GM19328 (cell line): ENCODE measurements at regions not wholly inside any gene's neighbourhood (a gene's known extent, or its start where the extent isn't known, plus 50 kb on each side); places are given as distances from the start of the nearest gene placed in this dataset.
"Not testable (repeated sequence)": the region's sequence is repeated elsewhere in the genome, so short reads cannot be mapped to it uniquely, and the experiment has no call there.

ENCODE experiments used
- ATAC-seq: cut with Tn5 transposase; IDR thresholded peaks from one replicate; pipeline ENCODE4 v1.9.1; 2021; ENCODE audit warnings: mild to moderate bottlenecking, moderate library complexity; ENCODE audit not compliant: unreplicated experiment

GRCh38 chr1:208682664-208683013 is 438.5 kb upstream of the PLXNA2 start:
- ATAC-seq: no peak

- no peak for ATAC-seq
Observed at GRCh38 chr1:208683141-208683540, 439.0 kb upstream of the PLXNA2 start.

GRCh38 chr1:208684192-208684591 is 440.0 kb upstream of the PLXNA2 start:
- no peak for ATAC-seq

GRCh38 chr1:208686592-208686991 is 442.4 kb upstream of the PLXNA2 start:
- no peak for ATAC-seq

GRCh38 chr1:208688656-208689315 is 444.6 kb upstream of the PLXNA2 start:
- ATAC-seq: no peak

- ATAC-seq: no peak
Observed at GRCh38 chr1:208691012-208691411, 446.8 kb upstream of the PLXNA2 start.

GRCh38 chr1:208709981-208710380 is 465.8 kb upstream of the PLXNA2 start:
- no peak for ATAC-seq

GRCh38 chr1:208714323-208714722 is 470.1 kb upstream of the PLXNA2 start:
- ATAC-seq: no peak

- no peak for ATAC-seq
Observed at GRCh38 chr1:208717525-208717924, 473.3 kb upstream of the PLXNA2 start.

GRCh38 chr1:208722592-208722991 is 478.4 kb upstream of the PLXNA2 start:
- no peak for ATAC-seq

- no peak for ATAC-seq
Observed at GRCh38 chr1:208724079-208724478, 479.9 kb upstream of the PLXNA2 start.

GRCh38 chr1:208728815-208729214 is 484.6 kb upstream of the PLXNA2 start:
- ATAC-seq: no peak

GRCh38 chr1:208731981-208732821 is 488.0 kb upstream of the PLXNA2 start:
- peak; percentile 80 for ATAC-seq

- ATAC-seq: no peak
Observed at GRCh38 chr1:208737161-208737560, 493.0 kb upstream of the PLXNA2 start.

- ATAC-seq: no peak
Observed at GRCh38 chr1:208737922-208738321, 493.7 kb upstream of the PLXNA2 start.

GRCh38 chr1:208739636-208740035 is 495.5 kb upstream of the PLXNA2 start:
- ATAC-seq: not testable (repeated sequence)

GRCh38 chr1:208741296-208741695 is 497.1 kb upstream of the PLXNA2 start:
- no peak for ATAC-seq

GRCh38 chr1:208743361-208743760 is 499.2 kb upstream of the PLXNA2 start:
- ATAC-seq: no peak

- ATAC-seq: no peak
Observed at GRCh38 chr1:208747979-208748378, 503.8 kb upstream of the PLXNA2 start.

GRCh38 chr1:208748387-208749165 is 504.4 kb upstream of the PLXNA2 start:
- no peak for ATAC-seq

- no peak for ATAC-seq
Observed at GRCh38 chr1:208756339-208756981, 512.3 kb upstream of the PLXNA2 start.
